ENCODE measurements at regions not wholly inside any gene's neighbourhood (a gene's known extent, or its start where the extent isn't known, plus 50 kb on each side); places are given as distances from the start of the nearest gene placed in this dataset.

GRCh38 chr21:31564439-31564838 is 95.1 kb upstream of the SOD1 start:
- peak; percentile 50 for DNase-seq

DNA sequence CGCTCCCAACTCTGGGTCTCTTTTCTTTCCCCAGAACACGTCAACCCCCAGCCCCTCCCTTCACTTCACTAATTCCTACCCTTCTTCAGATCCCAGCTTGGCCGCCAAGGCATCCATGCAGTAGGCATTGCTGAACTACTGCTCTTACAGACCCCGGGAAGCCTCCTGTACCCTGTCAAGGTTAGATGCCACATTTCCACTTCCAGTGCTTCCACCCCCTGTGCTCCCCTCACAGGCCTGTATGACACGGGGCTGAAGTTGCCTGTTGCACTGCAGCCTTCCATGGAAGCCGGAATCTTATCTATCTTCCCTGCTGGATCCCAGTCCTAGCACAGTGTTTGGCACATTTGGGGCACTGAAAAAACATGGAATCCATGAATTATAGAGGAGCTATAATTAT is 99.0 kb upstream of the SOD1 start:
- DNase-seq, result no peak

DNA sequence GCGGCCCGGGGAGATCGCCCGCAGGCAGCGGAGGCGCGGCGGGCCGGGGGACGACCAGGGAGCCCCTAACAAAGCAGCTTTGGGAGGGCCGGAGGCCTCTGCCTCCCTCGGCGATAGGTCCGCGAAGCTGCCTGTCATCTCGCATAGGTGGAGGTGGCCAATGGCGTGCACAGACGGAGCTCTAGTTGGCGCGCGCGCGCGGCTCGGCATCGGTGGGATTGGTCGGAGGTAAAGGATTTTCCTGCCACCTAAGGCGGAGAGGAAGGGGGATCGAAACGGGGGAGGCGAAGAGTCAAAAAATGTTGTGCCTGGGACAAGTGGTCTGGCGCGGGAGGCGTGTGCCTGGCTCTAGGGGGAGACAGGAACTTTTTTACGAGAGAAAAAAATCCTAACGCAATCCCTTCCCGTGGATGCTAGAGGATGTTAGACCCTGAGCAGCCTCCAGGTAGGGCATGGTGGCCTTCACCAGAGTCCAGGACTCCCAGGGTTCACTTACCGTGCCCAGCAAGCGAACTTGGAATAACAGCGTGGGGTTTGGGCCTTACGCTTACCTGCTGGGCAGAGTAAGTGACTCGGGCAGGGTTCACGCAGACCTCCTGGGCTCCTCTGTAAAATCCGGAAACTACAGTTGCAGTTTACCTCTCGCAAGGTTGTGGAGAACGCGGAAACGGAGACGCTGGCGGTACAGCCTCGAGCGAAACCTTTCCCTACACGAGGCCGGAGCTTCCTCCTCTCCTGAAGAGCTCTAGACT is 99.9 kb upstream of the SOD1 start:
- peak; percentile 97 for DNase-seq

DNA sequence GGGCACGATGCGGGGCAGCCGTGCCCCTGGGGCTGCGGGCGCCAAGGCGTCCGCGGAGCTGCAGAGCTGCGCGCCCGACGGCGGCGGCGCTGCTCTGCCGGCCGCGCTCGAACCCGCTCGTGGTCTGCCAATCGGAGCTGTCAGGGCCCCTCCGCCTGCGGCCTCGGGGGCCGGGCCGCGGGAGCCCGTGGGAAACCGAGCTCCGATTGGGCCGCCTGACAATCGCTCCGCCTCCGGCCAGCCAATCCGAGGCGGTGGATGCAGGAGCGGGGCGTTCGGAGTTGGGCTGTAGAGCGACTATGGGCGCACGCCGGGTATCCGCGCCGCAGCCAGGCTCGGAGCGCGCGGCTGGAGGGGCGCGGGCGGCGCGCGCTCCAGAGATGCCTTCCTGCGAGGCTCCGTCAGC is 100.5 kb upstream of the SOD1 start:
- peak; percentile 96 for DNase-seq

GRCh38 chr21:31558189-31558961 is 101.1 kb upstream of the SOD1 start:
- no peak for DNase-seq

- DNase-seq, result no peak
Observed at GRCh38 chr21:31557421-31558188, 101.9 kb upstream of the SOD1 start.

- no peak for DNase-seq
Observed at GRCh38 chr21:31556662-31557061, 102.8 kb upstream of the SOD1 start.

DNA sequence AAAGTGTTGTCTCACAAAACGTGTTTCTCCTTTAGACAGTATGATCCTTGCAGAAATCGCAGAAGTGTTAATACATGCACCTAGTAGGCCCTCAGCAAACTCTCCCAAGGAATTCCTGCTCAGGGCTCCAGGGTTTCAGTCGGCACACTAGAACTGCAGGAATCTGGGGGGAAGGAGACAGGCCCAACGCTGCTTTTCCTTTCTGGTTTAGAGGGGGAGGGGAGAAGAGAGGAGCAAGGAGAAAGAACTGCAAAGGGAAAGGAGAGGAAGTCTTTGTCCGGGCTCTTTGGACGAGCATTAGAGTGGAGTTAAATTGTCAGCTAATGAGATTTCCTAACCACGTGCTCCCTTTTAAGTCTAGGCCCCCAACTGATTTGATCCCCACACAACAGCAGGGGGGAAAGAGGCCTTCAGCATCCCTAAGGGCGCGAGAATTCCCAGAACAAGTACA is 103.7 kb upstream of the SOD1 start:
- no peak for DNase-seq

DNA sequence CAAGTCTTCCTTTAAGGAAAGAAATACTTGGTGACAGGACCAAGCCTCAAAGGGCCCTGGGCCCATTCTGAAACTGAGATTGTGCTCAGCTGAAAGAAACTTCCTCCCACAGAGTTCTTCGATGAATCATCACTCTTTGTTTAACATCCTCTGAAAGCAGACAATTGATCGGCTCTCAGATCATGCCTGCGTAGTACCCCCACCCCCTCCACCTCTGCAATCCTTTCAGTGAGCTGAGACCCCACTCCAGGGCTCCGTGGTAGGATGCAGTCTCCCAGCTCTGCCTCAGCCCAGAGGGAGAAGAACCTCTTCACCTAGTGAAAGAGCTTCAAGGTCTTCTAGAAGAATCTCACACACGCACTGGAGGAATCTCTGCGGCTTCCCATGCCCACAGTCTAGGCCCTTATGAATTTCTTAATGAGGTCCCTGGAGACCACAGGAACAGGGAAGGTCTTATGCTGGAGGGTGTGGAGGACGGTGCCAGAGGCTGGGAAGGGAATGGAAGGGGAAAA is 104.9 kb upstream of the SOD1 start:
- peak; percentile 46 for DNase-seq

GRCh38 chr21:31553926-31554325 is 105.6 kb upstream of the SOD1 start:
- DNase-seq, result no peak

GRCh38 chr21:31553461-31553860 is 106.0 kb upstream of the SOD1 start:
- DNase-seq, result no peak

DNA sequence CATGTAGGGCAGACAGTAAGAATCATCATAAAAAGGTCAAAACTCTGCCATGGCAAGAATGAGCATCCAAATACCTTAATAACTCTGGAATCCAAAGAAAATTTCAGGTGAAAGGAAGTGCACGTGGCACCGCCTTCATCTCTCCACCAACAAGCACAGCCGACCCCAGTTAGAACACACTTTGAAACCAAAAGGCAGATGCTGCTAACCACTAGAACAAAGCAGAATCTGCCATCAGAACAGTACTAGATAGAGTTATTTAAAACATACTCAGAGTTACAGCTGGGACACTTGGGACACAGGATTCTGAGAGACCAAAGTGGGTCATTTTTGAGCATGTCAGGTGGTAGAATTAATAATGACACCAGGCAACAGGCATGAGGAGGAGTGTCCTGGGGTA is 106.7 kb upstream of the SOD1 start:
- DNase-seq, result no peak

DNA sequence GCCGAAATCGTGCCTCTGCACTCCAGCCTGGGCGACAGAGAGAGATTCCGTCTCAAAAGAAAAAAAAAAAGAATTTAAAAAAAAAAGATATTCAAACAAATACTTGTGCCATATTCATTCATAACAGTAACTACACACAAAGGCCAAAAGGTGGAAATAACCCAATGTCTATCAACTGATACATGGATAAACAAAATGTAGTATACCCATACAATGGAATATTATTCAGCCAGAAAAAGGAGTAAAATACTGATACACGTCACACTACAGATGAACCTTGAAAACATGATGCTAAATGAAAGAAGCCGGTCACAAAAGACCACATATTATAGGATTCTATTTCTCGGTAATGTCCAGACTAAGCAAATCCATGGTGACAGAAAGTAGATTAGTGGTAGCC is 109.4 kb upstream of the SOD1 start:
- no peak for DNase-seq

GRCh38 chr21:31548688-31549087 is 110.8 kb upstream of the SOD1 start:
- no peak for DNase-seq

DNA sequence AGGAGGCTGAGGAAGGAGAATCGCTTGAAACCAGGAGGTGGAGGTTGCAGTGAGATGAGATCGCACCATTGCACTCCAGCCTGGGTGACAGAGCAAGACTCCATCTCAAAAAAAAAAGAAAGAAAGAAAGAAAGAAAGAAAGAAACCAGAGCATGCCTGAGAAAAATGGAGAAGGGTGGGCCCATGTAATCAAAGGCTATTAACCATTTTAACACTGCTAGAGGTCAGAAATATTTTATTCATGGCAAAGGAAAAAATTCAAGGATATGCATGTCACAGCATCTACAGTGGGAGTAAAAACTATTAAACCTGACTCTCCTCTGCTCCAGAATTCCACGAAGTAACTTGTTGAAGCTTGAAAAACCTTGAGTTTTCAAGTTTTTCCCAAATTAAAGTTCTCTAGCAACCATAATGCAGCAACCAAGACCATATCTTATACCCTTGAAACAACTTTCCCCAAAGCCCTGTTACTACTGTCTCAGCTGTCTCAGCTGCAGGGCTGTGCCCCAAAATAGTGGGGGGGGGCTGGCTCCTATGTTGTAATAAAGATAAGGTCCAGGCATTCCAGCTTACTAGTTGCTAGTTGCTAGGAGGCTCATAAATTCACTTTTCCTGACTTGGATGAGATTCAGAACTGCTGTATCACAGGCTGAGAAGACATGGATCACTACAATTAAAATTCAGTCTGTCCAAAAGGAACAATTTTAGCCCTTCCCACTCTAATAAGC is 112.9 kb upstream of the SOD1 start:
- no peak for DNase-seq

- no peak for DNase-seq
Observed at GRCh38 chr21:31545036-31545435, 114.5 kb upstream of the SOD1 start.

DNA sequence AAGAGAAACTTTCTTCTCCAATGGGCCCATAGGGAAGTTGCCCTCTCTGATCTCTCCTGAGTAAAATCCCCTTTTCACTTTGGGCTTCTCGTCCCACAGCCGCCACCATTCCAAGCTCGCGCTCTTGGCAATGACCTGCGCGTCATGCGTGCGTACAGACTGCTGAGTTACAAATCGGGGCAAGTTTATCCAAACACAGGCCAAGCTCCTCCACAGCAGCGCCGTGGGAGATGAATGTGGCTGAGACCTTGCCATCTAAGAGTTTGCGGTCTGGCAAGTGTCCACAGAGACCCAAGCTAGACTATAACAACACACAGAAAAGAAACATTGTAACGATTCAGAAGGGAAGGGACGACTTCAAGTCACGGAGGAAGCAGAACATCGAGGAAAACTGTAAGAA is 116.3 kb upstream of the SOD1 start:
- DNase-seq, result no peak

- no peak for DNase-seq
Observed at GRCh38 chr21:31538816-31539215, 120.7 kb upstream of the SOD1 start.

- no peak for DNase-seq
Observed at GRCh38 chr21:31537872-31538576, 121.5 kb upstream of the SOD1 start.

GRCh38 chr21:31536138-31536537 is 123.4 kb upstream of the SOD1 start:
- no peak for DNase-seq

GRCh38 chr21:31531967-31532366 is 127.5 kb upstream of the SOD1 start:
- DNase-seq, result no peak
